H1 (cell line): ENCODE measurements at regions not wholly inside any gene's neighbourhood (a gene's known extent, or its start where the extent isn't known, plus 50 kb on each side); places are given as distances from the start of the nearest gene placed in this dataset.

Experiments used
- CTCF ChIA-PET: fragments of 300-600 bp; sonication (Branson Sonifier 250); formaldehyde crosslinking; loops from one replicate; lab custom pipeline; 2021; ENCODE audit not compliant: partially characterized antibody; lab: Charles Lee
- POLR2A ChIA-PET: fragments of 300-600 bp; sonication (Branson Sonifier 250); formaldehyde crosslinking; loops from one replicate; lab custom pipeline; 2021; ENCODE audit warnings: inconsistent platforms; ENCODE audit not compliant: partially characterized antibody; lab: Charles Lee
- DNase-seq, 2 experiments: peaks; one replicate each; pipeline versions ENCODE4 v3.0.0 to v3.0.0-alpha.2; 2010 to 2022; ENCODE audit warnings: low spot score in 2 of 2, low read depth in 1 of 2, mixed read lengths in 1 of 2
- FAIRE-seq: peaks from 2 replicates; lab custom pipeline; 2011; peaks lifted over from hg19 to GRCh38; lab: Jason Lieb, UNC
- H2AFZ ChIP-seq: 2 replicates; pipeline ENCODE4 v1.8.1; 2012; ENCODE audit warnings: low read length, inconsistent platforms
- H2AK5ac ChIP-seq: 2 replicates; pipeline ENCODE4 v1.6.1; 2013; ENCODE audit warnings: low read depth, low read length
- H2BK120ac ChIP-seq: replicated peaks from 2 replicates; pipeline ENCODE3; 2013; ENCODE audit warnings: low read depth, low read length, inconsistent platforms
- H2BK12ac ChIP-seq: 2 replicates; pipeline ENCODE4 v1.6.1; 2013; ENCODE audit warnings: low read depth, low read length
- H2BK15ac ChIP-seq: 2 replicates; pipeline ENCODE4 v1.6.1; 2013; ENCODE audit warnings: low read length
- H2BK20ac ChIP-seq: 2 replicates; pipeline ENCODE4 v1.6.1; 2013; ENCODE audit warnings: low read length
- H2BK5ac ChIP-seq: 2 replicates; pipeline ENCODE4 v1.6.1; 2013; ENCODE audit warnings: low read depth, low read length
- H3K14ac ChIP-seq: 2 replicates; pipeline ENCODE4 v1.6.1; 2013; ENCODE audit warnings: inconsistent platforms; ENCODE audit not compliant: insufficient read length
- H3K18ac ChIP-seq: 2 replicates; pipeline ENCODE4 v1.6.1; 2013; ENCODE audit warnings: low read length; ENCODE audit errors: extremely low read depth
- H3K23ac ChIP-seq: 2 replicates; pipeline ENCODE4 v1.6.1; 2013; ENCODE audit warnings: inconsistent platforms; ENCODE audit not compliant: insufficient read length
- H3K23me2 ChIP-seq: 2 replicates; pipeline ENCODE4 v1.6.1; 2013; ENCODE audit warnings: low read depth, low read length
- H3K27ac ChIP-seq: 2 replicates; pipeline ENCODE4 v1.6.1; 2011; ENCODE audit warnings: low read depth, low read length, inconsistent platforms
- H3K27me3 ChIP-seq, 4 experiments: replicated peaks in 1 of 4; 1 replicate in 1 of 4; 2 replicates in 3 of 4; pipeline versions ENCODE4 v1.6.1 to v1.8.1; 2011 to 2013; ENCODE audit warnings: low read length in 3 of 4, mild to moderate bottlenecking in 3 of 4, inconsistent platforms in 2 of 4, mixed read lengths in 2 of 4, moderate library complexity in 1 of 4; ENCODE audit not compliant: control insufficient read depth in 3 of 4, insufficient read depth in 3 of 4; ENCODE audit errors: extremely low read depth in 1 of 4
- H3K36me3 ChIP-seq, 4 experiments: 2 replicates each; pipeline versions ENCODE4 v1.6.1 to v1.8.1; 2011 to 2013; ENCODE audit warnings: mild to moderate bottlenecking in 4 of 4, low read length in 3 of 4, moderate library complexity in 2 of 4, control low read depth in 1 of 4, inconsistent platforms in 1 of 4; ENCODE audit not compliant: insufficient read depth in 4 of 4, control insufficient read depth in 2 of 4
- H3K4ac ChIP-seq: replicated peaks from 2 replicates; pipeline ENCODE3; 2013; ENCODE audit warnings: low read length, low read depth, mixed read lengths, inconsistent platforms; ENCODE audit not compliant: insufficient read length
- H3K4me1 ChIP-seq, 4 experiments: replicated peaks in 1 of 4; 1 replicate in 1 of 4; 2 replicates in 3 of 4; pipeline versions ENCODE4 v1.6.1 to v1.8.1; 2011 to 2013; ENCODE audit warnings: low read length in 3 of 4, inconsistent platforms in 2 of 4, mixed read lengths in 1 of 4; ENCODE audit not compliant: insufficient read depth in 4 of 4, control insufficient read depth in 3 of 4
- H3K4me2 ChIP-seq, 2 experiments: 2 replicates each; pipeline versions ENCODE4 v1.6.1 to v1.8.1; 2011 to 2013; ENCODE audit warnings: low read depth in 2 of 2, low read length in 2 of 2, control low read depth in 1 of 2, inconsistent platforms in 1 of 2, mild to moderate bottlenecking in 1 of 2; ENCODE audit not compliant: insufficient read depth in 1 of 2
- H3K4me3 ChIP-seq, 4 experiments: fragments of 200-600, 300-600 bp in 1 of 4; sonication (generic), shearing (Covaris generic), sonication (Bioruptor Twin) in 1 of 4; 2 replicates each; pipeline versions ENCODE4 v1.5.1 to v1.8.1; 2011 to 2016; ENCODE audit warnings: low read length in 4 of 4, low read depth in 3 of 4, control low read depth in 2 of 4, inconsistent platforms in 2 of 4, mild to moderate bottlenecking in 2 of 4, mixed read lengths in 1 of 4, moderate library complexity in 1 of 4; ENCODE audit not compliant: insufficient read depth in 2 of 4; ENCODE audit errors: extremely low read depth in 1 of 4
- H3K56ac ChIP-seq: replicated peaks from 2 replicates; pipeline ENCODE3; 2013; ENCODE audit warnings: low read depth, mild to moderate bottlenecking, mixed read lengths, low read length, inconsistent platforms; ENCODE audit not compliant: insufficient read length
- H3K79me1 ChIP-seq: 2 replicates; pipeline ENCODE4 v1.6.1; 2013; ENCODE audit warnings: low read depth, low read length, control low read depth
- H3K79me2 ChIP-seq, 2 experiments: 2 replicates each; pipeline versions ENCODE4 v1.6.1 to v1.8.1; 2012 to 2013; ENCODE audit warnings: low read length in 2 of 2, mild to moderate bottlenecking in 2 of 2, inconsistent platforms in 1 of 2; ENCODE audit not compliant: insufficient read depth in 2 of 2, control insufficient read depth in 1 of 2
- H3K9ac ChIP-seq, 4 experiments: replicated peaks in 1 of 4; 1 replicate in 1 of 4; 2 replicates in 3 of 4; pipeline versions ENCODE4 v1.6.1 to v1.8.1; 2011 to 2013; ENCODE audit warnings: low read depth in 3 of 4, low read length in 3 of 4, control low read depth in 2 of 4, mild to moderate bottlenecking in 2 of 4, moderate library complexity in 2 of 4, inconsistent platforms in 1 of 4; ENCODE audit errors: extremely low read depth in 1 of 4
- H3K9me3 ChIP-seq, 2 experiments: 2 replicates each; pipeline versions ENCODE4 v1.6.1 to v1.8.1; 2012 to 2013; ENCODE audit warnings: mild to moderate bottlenecking in 2 of 2, moderate library complexity in 2 of 2, control low read depth in 1 of 2, inconsistent platforms in 1 of 2, low read depth in 1 of 2, low read length in 1 of 2, mixed read lengths in 1 of 2; ENCODE audit not compliant: insufficient read depth in 2 of 2
- H4K20me1 ChIP-seq, 2 experiments: replicated peaks in 1 of 2; 2 replicates each; pipeline versions ENCODE3 to v1.8.1; 2011 to 2013; ENCODE audit warnings: inconsistent platforms in 2 of 2, low read length in 2 of 2, mild to moderate bottlenecking in 1 of 2; ENCODE audit not compliant: insufficient read depth in 2 of 2, control insufficient read depth in 1 of 2
- H4K5ac ChIP-seq: 2 replicates; pipeline ENCODE4 v1.6.1; 2013; ENCODE audit warnings: low read length, low read depth, mixed read lengths, inconsistent platforms; ENCODE audit not compliant: insufficient read length
- H4K8ac ChIP-seq: 2 replicates; pipeline ENCODE4 v1.8.0; 2013; ENCODE audit warnings: mild to moderate bottlenecking, moderate library complexity, low read length, inconsistent platforms; ENCODE audit not compliant: insufficient read depth; ENCODE audit errors: extremely low read depth
- H4K91ac ChIP-seq: replicated peaks from 2 replicates; pipeline ENCODE3; 2013; ENCODE audit warnings: low read length, mixed read lengths, inconsistent platforms; ENCODE audit not compliant: insufficient read length
- BCL11A ChIP-seq, 2 experiments: IDR thresholded peaks; one replicate each; pipeline ENCODE4 v1.6.1; 2011; ENCODE audit warnings: low read depth in 2 of 2, low read length in 2 of 2, mild to moderate bottlenecking in 2 of 2
- CHD2 ChIP-seq: IDR thresholded peaks from 2 replicates; pipeline ENCODE4 v1.6.1; 2012; ENCODE audit warnings: low read length, improper control_type of control experiment
- FOSL1 ChIP-seq: IDR thresholded peaks from 2 replicates; pipeline ENCODE4 v1.6.1; 2011; ENCODE audit warnings: mild to moderate bottlenecking, low read depth, low read length, moderate library complexity; ENCODE audit not compliant: insufficient read depth
- GTF2F1 ChIP-seq: IDR thresholded peaks from 2 replicates; pipeline ENCODE4 v1.6.1; 2012; ENCODE audit warnings: low read depth, low read length, improper control_type of control experiment, borderline replicate concordance
- JUND ChIP-seq: IDR thresholded peaks from 2 replicates; pipeline ENCODE4 v1.6.1; 2011; ENCODE audit warnings: mild to moderate bottlenecking, improper control_type of control experiment, low read length
- KDM1A ChIP-seq: fragments of 200-600, 300-600 bp; sonication (generic); IDR thresholded peaks from 2 replicates; pipeline ENCODE4 v1.7.1; 2016; ENCODE audit warnings: mild to moderate bottlenecking, low read length, borderline replicate concordance
- KDM4A ChIP-seq: IDR thresholded peaks from one replicate; pipeline ENCODE4 v1.7.1; 2012; ENCODE audit warnings: low read depth, mild to moderate bottlenecking, moderate library complexity, low read length, inconsistent platforms; ENCODE audit not compliant: severe bottlenecking
- NRF1 ChIP-seq: IDR thresholded peaks from 2 replicates; pipeline ENCODE4 v1.6.1; 2011; ENCODE audit warnings: mild to moderate bottlenecking, low read depth, low read length, improper control_type of control experiment
- POLR2AphosphoS5 ChIP-seq: IDR thresholded peaks from 2 replicates; pipeline ENCODE4 v1.6.1; 2011; ENCODE audit warnings: low read depth, low read length
- RFX5 ChIP-seq: IDR thresholded peaks from 2 replicates; pipeline ENCODE4 v1.6.1; 2011; ENCODE audit warnings: low read depth, low read length, improper control_type of control experiment, borderline replicate concordance
- SP2 ChIP-seq: IDR thresholded peaks from 2 replicates; pipeline ENCODE4 v1.6.1; 2012; ENCODE audit warnings: mild to moderate bottlenecking, low read length, inconsistent platforms
- TAF1 ChIP-seq: IDR thresholded peaks from 2 replicates; pipeline ENCODE4 v1.6.1; 2011; ENCODE audit warnings: mild to moderate bottlenecking, low read depth, low read length
- YY1 ChIP-seq: IDR thresholded peaks from 2 replicates; pipeline ENCODE4 v1.6.1; 2011; ENCODE audit warnings: low read depth, mild to moderate bottlenecking, low read length
- WGBS, 2 experiments: shearing (Covaris generic) in 1 of 2; methylation state at CpG; one replicate each; pipeline versions ENCODE4 v1.1.6 to v1.1.7; 2013 to 2015; ENCODE audit warnings: low lambda C conversion rate in 2 of 2, mixed read lengths in 2 of 2, inconsistent platforms in 1 of 2, low coverage in 1 of 2, missing lambda C conversion rate in 1 of 2; ENCODE audit not compliant: insufficient replicate concordance in 2 of 2, insufficient coverage in 1 of 2, insufficient read length in 1 of 2; ENCODE audit errors: extremely low coverage in 1 of 2, missing lambda C conversion rate in 1 of 2; 5-methylcytosine and 5-hydroxymethylcytosine counted together
- TF ChIP-seq, protein P1 (sequence below), 3 experiments: IDR thresholded peaks; 1 replicate in 2 of 3; 2 replicates in 1 of 3; pipeline versions ENCODE4 v1.5.1 to v1.6.1; 2011; ENCODE audit warnings: low read length in 3 of 3, mild to moderate bottlenecking in 3 of 3, inconsistent platforms in 2 of 3, low read depth in 1 of 3, moderate library complexity in 1 of 3; ENCODE audit not compliant: insufficient read depth in 1 of 3; ENCODE audit errors: control extremely low read depth in 1 of 3

DNA sequence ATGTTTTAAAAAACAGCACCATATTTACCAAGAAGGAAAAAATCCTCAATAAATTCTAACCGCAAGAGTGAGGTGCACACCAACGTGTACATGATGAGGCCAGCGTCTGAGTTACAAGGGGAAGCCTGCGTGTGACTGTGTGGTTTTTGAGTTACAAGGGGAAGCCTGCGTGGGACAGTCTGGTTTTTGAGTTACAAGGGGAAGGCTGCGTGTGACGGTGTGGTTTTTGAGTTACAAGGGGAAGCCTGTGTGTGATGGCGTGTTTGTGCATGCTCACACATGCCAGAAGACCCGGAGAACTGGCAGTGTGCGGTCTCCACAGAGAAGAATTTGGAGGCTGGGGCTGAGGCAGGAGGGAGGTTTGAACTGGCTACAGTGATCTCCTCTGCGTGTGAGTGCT lies 1376.4 kb downstream of the TBC1D22A start:
- ChIA-PET CTCF (no interaction called here), POLR2A (no interaction called here)
- H3K27ac ChIP-seq: no peak overlapping the region
- peaks cover 0 to 2% of the 10 kb centered on the region in 2 experiments; a peak in 1 of 4 replicates for H3K9me3 ChIP-seq
- no peak overlapping the region for H4K5ac ChIP-seq
- H3K23ac ChIP-seq: no peak overlapping the region
- H2BK20ac ChIP-seq: no peak overlapping the region
- H3K14ac ChIP-seq: no peak overlapping the region
- H2AFZ ChIP-seq: no peak overlapping the region
- H3K4ac ChIP-seq: no peak overlapping the region
- H4K8ac ChIP-seq: no peak overlapping the region
- no peak overlapping the region for H3K9ac ChIP-seq
- H3K56ac ChIP-seq: no peak overlapping the region
- no peak overlapping the region for H2BK15ac ChIP-seq
- no peaks in the 10 kb centered on the region for H3K36me3 ChIP-seq
- H3K18ac ChIP-seq: no peak overlapping the region
- H3K4me2 ChIP-seq: no peak overlapping the region
- H2BK5ac ChIP-seq: no peak overlapping the region
- H4K20me1 ChIP-seq: no peaks in the 10 kb centered on the region
- H2AK5ac ChIP-seq: no peak overlapping the region
- H3K23me2 ChIP-seq: no peaks in the 10 kb centered on the region
- peaks cover 0 to 2% (median 0%) of the 10 kb centered on the region in 4 experiments; a peak in 1 of 7 replicates for H3K4me1 ChIP-seq
- H4K91ac ChIP-seq: no peak overlapping the region
- FAIRE-seq (no peak), DNase-seq (no peak)
- 95% methylated on average over 11 of the region's 11 CpGs; no CpG with 5 or more reads in 1 of the 2 experiments for WGBS, 2 experiments
- H3K4me3 ChIP-seq: no peak overlapping the region
- H3K27me3 ChIP-seq: no peaks in the 10 kb centered on the region
- no peak overlapping the region for H2BK12ac ChIP-seq
- H2BK120ac ChIP-seq: no peak overlapping the region
- no peaks in the 10 kb centered on the region for H3K79me1 ChIP-seq
- H3K79me2 ChIP-seq: no peaks in the 10 kb centered on the region
- TF ChIP-seq TAF1 (no peak), NRF1 (no peak), SP2 (no peak), POLR2AphosphoS5 (no peak), JUND (no peak), YY1 (no peak), KDM4A (no peak), CHD2 (no peak), GTF2F1 (no peak), FOSL1 (no peak), KDM1A (no peak), BCL11A (IDR thresholded peaks at IDR 0.05; ENCODE audit: low read depth in 2 of 2, low read length in 2 of 2) (no peak), RFX5 (no peak)
- TF ChIP-seq, protein P1, sequence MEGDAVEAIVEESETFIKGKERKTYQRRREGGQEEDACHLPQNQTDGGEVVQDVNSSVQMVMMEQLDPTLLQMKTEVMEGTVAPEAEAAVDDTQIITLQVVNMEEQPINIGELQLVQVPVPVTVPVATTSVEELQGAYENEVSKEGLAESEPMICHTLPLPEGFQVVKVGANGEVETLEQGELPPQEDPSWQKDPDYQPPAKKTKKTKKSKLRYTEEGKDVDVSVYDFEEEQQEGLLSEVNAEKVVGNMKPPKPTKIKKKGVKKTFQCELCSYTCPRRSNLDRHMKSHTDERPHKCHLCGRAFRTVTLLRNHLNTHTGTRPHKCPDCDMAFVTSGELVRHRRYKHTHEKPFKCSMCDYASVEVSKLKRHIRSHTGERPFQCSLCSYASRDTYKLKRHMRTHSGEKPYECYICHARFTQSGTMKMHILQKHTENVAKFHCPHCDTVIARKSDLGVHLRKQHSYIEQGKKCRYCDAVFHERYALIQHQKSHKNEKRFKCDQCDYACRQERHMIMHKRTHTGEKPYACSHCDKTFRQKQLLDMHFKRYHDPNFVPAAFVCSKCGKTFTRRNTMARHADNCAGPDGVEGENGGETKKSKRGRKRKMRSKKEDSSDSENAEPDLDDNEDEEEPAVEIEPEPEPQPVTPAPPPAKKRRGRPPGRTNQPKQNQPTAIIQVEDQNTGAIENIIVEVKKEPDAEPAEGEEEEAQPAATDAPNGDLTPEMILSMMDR (IDR thresholded peaks at IDR 0.05; ENCODE audit: control extremely low read depth in 1 of 3, insufficient read depth in 1 of 3, low read depth in 1 of 3, low read length in 3 of 3): no peak
